ENCODE measurements at regions not wholly inside any gene's neighbourhood (a gene's known extent, or its start where the extent isn't known, plus 50 kb on each side); places are given as distances from the start of the nearest gene placed in this dataset.

- no peak for TF ChIP-seq ARID4B (CRISPR knock-in tag; IDR thresholded peaks at IDR 0.05)
- no peak for TF ChIP-seq ZBTB8A (IDR thresholded peaks at IDR 0.05; ENCODE audit: partially characterized antibody)
Observed at GRCh38 chr2:62349788-62350187, 153.9 kb downstream of the B3GNT2 start (continued).

GRCh38 chr2:62348700-62349099, 152.8 kb downstream of the B3GNT2 start:
- H3K9me3 ChIP-seq (replicated peaks; ENCODE audit: control insufficient read depth, insufficient read depth, low read depth, low read length) = peaks cover 2% of the 10 kb centered on the region; the same call in 1 of the 2 replicates
- FAIRE-seq = no peak
- in situ Hi-C loops (cut with MboI) (no loop called here), intact Hi-C loops (cut with micrococcal nuclease) (no loop called here)
- H3K9me1 ChIP-seq (ENCODE audit: control insufficient read depth, insufficient read depth, low read length) = no peaks in the 10 kb centered on the region
- no peak overlapping the region for H3K4me3 ChIP-seq
- no peak overlapping the region for H2AFZ ChIP-seq (ENCODE audit: low read depth, low read length)
- POLR2A ChIA-PET = interaction anchor here (1.5 kb wide), 1 partner anchor 14 kb away, joined by 5 read pairs; no protein-coding TSS in a partner anchor
- no TSS peak for BruUV-seq (replicated peaks)
- 24% methylated on average over 1 of the region's 1 CpG for WGBS (ENCODE audit: insufficient coverage, low coverage, missing lambda C conversion rate)
- no peak overlapping the region for H3K4me2 ChIP-seq (ENCODE audit: insufficient read depth, low read length)
- H4K20me1 ChIP-seq (replicated peaks; ENCODE audit: control insufficient read depth, insufficient read depth, low read length) = no peaks in the 10 kb centered on the region
- no peak for DNase-seq (ENCODE audit: extremely low read depth in 1 of 4, low spot score in 3 of 4)
- ATAC-seq = no peak
- no peak overlapping the region for H3K9ac ChIP-seq (ENCODE audit: insufficient read depth in 1 of 2, low read depth in 2 of 2, low read length in 2 of 2)
- no peaks in the 10 kb centered on the region; the same call in 2 of the 3 replicates for H3K36me3 ChIP-seq (ENCODE audit: control insufficient read depth, insufficient read depth, low read length)
- H3K79me2 ChIP-seq (ENCODE audit: control insufficient read depth, insufficient read depth, low read length) = no peaks in the 10 kb centered on the region
- H3K27me3 ChIP-seq (ENCODE audit: control insufficient read depth in 2 of 2, insufficient read depth in 2 of 2, low read length in 2 of 2) = no peaks in the 10 kb centered on the region
- CTCF ChIA-PET (ENCODE audit: low intra/inter-chr PET ratio) = no interaction called here
- H3K4me1 ChIP-seq (replicated peaks in 1 of 2; ENCODE audit: control insufficient read depth in 2 of 2, insufficient read depth in 2 of 2, low read length in 2 of 2) = peaks cover 3 to 5% of the 10 kb centered on the region in 2 experiments; a peak in 4 of 5 replicates
- no peak overlapping the region for H3K27ac ChIP-seq (ENCODE audit: extremely low read depth, low read depth, low read length)
- no peak for TF ChIP-seq SP2 (IDR thresholded peaks at IDR 0.05; ENCODE audit: extremely low read depth, low read depth, low read length, poor library complexity, severe bottlenecking)
- TF ChIP-seq ETV5 (CRISPR knock-in tag; IDR thresholded peaks at IDR 0.05; ENCODE audit: low read depth) = no peak
- TF ChIP-seq ZNF592 (IDR thresholded peaks at IDR 0.05) = no peak
- no peak for TF ChIP-seq HEY1 (CRISPR knock-in tag; IDR thresholded peaks at IDR 0.05; ENCODE audit: borderline replicate concordance)
- no peak for TF ChIP-seq MCM3 (IDR thresholded peaks at IDR 0.05)
- TF ChIP-seq PPARD (CRISPR knock-in tag; IDR thresholded peaks at IDR 0.05) = no peak
- TF ChIP-seq ETV6 (IDR thresholded peaks at IDR 0.05; ENCODE audit: borderline replicate concordance in 1 of 2, low read depth in 2 of 2, low read length in 1 of 2) = no peak
- TF ChIP-seq ETV6 (CRISPR knock-in tag; IDR thresholded peaks at IDR 0.05; ENCODE audit: borderline replicate concordance) = no peak
- no peak for TF ChIP-seq ZNF24 (IDR thresholded peaks at IDR 0.05)
- no peak for TF ChIP-seq SMAD1 (IDR thresholded peaks at IDR 0.05; ENCODE audit: low read depth, low read length, partially characterized antibody)
- TF ChIP-seq ZC3H8 (IDR thresholded peaks at IDR 0.05) = no peak
